HG03196 (cell line): ENCODE measurements at regions not wholly inside any gene's neighbourhood (a gene's known extent, or its start where the extent isn't known, plus 50 kb on each side); places are given as distances from the start of the nearest gene placed in this dataset.
"Not testable (repeated sequence)": the region's sequence is repeated elsewhere in the genome, so short reads cannot be mapped to it uniquely, and the experiment has no call there.

Experiments used
- ATAC-seq: cut with Tn5 transposase; IDR thresholded peaks from one replicate; pipeline ENCODE4 v1.9.1; 2021; ENCODE audit not compliant: unreplicated experiment

GRCh38 chr4:177235026-177235425, 74.6 kb upstream of the NEIL3 start:
- ATAC-seq: no peak

GRCh38 chr4:177236886-177237285, 72.8 kb upstream of the NEIL3 start:
- ATAC-seq: no peak

GRCh38 chr4:177237291-177237690, 72.4 kb upstream of the NEIL3 start:
- no peak for ATAC-seq

GRCh38 chr4:177239477-177239876, 70.2 kb upstream of the NEIL3 start:
- ATAC-seq: no peak

- no peak for ATAC-seq
Measured at GRCh38 chr4:177239878-177240277, 69.8 kb upstream of the NEIL3 start.

GRCh38 chr4:177242651-177243286, 66.9 kb upstream of the NEIL3 start:
- no peak for ATAC-seq

- no peak for ATAC-seq
Measured at GRCh38 chr4:177246641-177247584, 62.8 kb upstream of the NEIL3 start.

- ATAC-seq: peak; percentile 94
Measured at GRCh38 chr4:177250056-177250696, 59.5 kb upstream of the NEIL3 start.

- no peak for ATAC-seq
Measured at GRCh38 chr4:177251237-177251636, 58.4 kb upstream of the NEIL3 start.

- ATAC-seq: no peak
Measured at GRCh38 chr4:177255359-177255758, 54.3 kb upstream of the NEIL3 start.

- ATAC-seq: no peak
Measured at GRCh38 chr4:177256950-177257349, 52.7 kb upstream of the NEIL3 start.

- not testable (repeated sequence) for ATAC-seq
Measured at GRCh38 chr4:177259466-177259865, 50.2 kb upstream of the NEIL3 start.
